IPS-NIHi7 (cell line): ENCODE measurements at regions not wholly inside any gene's neighbourhood (a gene's known extent, or its start where the extent isn't known, plus 50 kb on each side); places are given as distances from the start of the nearest gene placed in this dataset.
A peak's percentile ranks its signal among the peaks of the same experiment; 100 is the strongest.
"Not testable (repeated sequence)": the region's sequence is repeated elsewhere in the genome, so short reads cannot be mapped to it uniquely, and the experiment has no call there.

Experiments used
- DNase-seq: peaks from one replicate; pipeline ENCODE4 v3.0.0; 2012; ENCODE audit warnings: mixed read lengths; ENCODE audit errors: extremely low spot score

DNA sequence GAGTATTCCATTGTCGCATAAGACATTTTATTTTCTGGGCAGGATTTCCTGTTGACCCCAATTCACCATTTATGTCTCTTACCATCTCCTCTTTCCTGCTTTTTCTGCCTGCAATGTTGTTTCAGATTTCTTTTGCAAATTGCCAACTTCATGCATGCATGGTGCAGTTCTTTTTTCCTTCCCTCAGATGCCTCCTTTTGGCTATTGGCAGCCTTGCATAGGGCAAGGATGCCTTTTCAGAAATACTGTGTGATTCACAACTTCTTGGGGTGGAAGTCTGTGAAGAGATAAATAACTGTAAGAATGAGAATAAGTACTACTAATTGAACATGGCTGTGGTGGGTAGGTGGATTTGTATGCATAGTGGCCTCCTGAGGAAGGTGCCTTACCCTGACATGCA lies 116.7 kb downstream of the SOX4 start:
- no peak for DNase-seq

DNA sequence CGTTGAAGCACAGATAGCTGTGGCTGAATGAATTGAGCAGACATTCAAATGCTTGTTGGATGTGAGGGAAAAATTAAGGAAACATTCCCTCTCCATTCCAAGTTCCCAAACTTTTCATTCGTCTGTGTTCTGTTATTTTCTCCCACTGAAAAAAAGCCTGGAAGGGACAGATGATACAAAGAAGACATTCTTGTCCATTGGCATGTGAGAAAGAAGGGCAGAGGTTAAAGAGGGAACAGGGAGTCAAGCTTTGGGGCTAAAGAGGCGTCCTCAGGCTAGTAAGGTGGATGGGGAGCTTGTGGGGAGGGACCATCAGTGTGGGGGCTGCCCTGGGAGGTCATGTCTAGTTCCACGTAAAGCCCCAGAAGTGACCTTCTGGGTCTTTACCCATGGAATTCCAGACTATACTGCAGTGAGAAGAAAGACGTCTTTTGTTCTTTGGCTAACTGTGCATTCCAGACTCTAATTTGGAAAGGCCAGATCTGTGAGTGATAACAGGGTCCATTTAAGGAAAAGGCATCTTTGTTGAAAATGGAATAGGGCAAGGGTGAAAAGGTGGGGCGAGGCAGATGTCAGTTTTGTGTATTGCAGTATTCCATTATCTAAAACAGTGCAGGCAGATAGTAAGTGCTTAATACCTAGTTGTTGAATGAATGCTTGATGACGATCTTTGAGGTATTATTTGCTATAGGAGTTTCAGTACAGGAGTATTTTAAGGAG lies 117.5 kb downstream of the SOX4 start:
- no peak for DNase-seq

DNA sequence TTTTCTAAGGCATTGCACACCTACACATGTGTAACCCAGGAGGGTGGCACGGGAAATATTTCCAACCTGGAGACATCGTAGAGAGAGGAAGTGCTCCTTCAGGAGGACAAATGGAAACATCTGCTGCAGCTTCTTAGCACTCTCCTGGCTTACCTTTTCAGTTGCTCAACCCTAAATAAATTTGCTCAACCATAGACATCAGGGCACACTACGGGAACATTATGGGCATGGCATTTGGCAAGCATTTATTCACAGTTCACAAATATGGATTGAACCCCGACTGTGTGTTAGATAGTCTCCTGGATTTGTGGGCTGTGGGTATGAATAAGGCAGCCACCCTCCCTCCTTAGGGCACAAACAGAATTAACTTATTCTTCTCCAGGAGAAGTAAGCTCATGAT lies 118.7 kb downstream of the SOX4 start:
- no peak for DNase-seq

DNA sequence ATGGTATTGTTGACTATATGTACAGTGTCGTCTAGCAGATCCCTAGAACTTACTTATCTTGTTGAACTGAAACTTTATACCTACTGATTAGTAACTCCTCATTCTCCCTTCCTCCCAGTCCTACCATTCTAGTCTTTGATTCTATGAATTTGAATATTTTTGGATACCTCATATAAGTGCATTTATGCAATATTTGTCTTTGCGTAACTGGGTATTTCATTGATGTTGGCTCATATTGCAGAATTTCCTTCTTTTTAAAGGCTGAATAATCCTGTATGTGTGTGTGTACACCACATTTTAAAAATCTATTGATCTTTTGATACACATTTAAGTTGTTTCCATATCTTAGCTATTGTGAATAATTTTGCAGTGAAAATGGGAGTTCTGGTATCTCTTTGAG lies 119.9 kb downstream of the SOX4 start:
- no peak for DNase-seq

DNA sequence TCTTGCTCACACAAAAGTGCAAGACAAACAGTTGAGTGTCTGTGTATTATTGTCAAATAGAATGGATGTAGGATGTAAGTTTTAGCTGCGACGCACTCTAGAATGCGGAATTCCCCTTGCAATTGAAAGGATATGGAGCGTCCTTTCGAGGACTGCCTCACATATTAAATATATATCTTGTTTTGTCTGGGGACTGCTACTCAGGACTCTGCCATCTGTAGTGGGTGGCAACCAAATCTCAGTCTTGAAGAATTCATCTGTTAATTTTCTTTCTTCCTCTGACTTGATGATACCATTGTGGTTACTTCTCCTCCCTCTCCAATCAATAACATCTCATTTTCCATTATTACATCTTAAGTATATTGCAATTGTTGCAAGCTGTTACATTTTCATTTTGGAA lies 121.6 kb downstream of the SOX4 start:
- DNase-seq = no peak

DNA sequence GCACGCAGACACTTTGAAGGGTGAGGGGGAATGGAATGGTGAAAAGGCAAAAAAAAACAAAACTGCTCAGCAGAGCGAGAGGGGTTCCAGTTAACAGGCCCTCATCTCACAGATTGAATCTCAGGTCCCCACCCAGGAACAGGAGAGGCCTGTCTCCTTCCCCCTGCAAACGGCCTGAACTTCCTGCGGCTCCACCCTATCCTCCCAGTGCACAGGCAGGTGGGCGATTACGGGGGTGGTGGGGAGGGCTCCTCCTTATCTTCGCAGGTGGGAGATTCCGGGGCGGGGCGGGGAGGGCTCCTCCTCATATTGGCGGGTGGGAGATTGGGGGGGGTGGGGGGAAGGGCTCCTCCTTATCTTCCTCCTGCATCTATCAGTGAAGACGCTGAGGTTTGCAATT lies 129.0 kb downstream of the SOX4 start:
- peak; percentile 50 for DNase-seq

DNA sequence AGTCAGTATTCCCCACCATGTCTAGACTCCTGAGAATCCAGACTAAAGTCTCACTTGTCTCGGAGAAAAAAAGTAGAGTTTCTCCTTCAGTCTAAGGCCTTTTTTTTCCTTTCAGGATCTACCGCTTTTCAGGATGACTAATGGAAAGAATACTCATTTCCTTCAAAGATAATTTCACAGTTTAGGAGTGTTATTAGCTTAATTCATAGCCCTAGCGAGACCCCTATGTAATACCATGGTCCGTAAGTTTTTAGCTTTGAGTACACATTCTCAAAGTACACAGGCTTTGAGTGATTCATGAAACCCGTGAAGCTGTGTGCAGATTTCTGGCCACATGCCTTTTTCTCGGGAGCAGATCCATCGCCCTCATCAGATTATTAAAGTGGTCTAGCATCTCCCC lies 133.1 kb downstream of the SOX4 start:
- DNase-seq = no peak

DNA sequence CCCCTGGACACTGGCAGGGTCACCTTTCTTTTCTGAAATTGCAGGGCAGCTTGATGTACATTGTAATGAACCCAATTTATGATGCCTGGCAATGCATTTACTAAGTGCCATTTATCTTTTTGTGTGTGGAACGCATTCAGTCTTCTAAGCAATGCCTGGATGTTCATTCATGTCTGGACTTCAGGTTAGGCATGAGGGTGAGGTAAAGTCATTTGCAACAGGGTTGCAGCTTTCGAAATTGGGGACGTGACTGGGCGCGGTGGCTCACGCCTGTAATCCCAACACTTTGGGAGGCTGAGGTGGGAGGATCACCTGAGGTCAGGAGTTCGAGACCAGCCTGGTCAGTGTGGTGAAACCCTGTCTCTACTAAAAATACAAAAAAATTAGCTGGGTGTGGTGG lies 134.6 kb downstream of the SOX4 start:
- DNase-seq = no peak

DNA sequence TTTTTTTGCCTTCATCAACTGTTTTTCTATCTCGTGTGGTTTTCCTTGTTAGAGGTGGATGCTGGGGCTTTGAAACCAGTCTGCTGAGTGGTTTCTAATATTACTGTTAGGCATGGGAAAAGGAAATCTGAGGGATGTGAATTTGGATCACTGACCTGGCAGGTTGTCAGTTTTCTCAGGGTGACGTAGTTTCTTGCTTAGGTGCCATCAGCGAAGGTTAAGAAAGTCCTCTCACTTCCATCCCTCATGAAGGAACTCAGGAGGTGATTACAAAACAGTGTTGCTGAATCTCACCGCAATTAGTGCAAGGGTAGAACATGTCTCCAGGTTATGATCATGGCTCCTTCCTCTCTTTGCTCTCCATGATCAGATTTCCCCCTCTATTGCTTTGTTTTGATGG lies 135.9 kb downstream of the SOX4 start:
- DNase-seq = no peak

DNA sequence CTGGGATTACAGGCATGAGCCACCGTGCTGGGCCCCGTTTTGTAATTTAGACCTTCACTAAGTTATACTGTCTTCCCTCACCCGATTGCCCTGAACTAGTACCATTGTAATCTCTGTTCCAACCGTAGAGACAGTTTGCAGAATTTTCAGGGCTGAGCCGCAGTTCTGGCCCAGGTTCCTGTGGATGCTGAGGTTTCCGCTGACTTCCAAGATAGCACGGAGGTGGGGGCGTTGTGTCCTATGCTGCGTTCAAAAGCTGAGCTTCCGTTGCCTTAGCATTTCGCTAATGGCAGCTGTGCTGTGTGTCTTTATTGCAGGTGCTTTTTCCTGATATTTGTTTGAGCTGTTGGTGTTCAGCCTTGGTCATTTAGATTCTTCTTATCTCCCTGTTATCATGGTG lies 137.0 kb downstream of the SOX4 start:
- no peak for DNase-seq

DNA sequence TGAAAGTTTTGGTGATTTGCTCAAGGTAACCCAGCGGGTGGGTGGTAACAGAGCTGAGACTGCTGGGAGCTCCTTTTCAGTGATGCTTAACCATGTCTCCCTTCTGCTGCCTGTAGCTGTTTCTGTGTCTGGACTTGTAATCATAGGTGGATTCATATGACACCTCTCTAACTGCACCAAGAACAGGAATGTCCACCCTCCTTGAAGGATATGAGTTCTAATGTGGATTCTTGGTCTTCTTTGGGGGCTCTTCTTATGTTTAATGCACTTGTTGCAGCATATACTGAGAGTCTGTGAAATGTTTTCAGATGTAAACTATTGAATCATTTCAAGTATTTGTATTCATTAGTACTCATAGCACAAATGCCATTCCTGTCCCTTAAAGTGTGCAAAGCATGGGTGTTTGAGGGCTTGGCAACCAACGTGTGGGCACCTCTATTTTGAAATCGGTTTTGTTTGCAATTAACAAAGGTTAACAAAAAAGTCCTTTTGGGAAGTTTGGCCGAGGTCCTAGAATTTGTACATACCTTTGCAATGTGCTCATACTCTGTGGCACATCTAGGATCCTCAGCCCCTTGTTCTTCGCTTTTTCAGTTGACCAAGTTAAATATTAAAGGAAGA lies 138.0 kb downstream of the SOX4 start:
- no peak for DNase-seq

DNA sequence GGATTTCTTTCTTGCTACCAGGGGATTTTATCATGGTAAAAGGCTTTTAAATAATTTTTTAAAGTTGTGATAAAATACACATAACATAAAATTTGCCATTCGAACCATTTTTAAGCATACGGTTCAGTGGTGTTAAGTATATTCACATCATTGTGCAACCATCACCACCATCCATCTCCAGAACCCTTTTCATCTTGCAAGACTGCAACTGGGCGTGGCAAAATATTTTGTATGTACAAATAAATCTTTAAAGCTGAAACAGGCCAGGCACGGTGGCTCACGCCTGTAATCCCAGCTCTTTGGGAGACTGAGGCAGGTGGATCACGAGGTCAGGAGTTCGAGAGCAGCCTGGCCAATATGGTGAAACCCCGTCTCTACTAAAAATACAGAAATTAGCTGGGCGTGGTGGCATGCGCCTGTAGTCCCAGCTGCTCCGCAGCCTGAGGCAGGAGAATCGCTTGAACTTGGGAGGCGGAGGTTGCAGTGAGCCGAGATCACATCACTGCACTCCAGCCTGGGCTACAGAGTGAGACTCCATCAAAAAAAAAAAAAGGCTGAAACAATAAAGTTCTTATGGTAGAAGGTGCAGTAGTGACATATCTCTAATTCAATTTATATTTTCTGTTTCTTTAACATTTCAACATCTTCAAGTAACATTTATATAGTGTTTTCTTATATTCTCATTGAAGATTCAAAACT lies 138.6 kb downstream of the SOX4 start:
- not testable (repeated sequence) for DNase-seq

DNA sequence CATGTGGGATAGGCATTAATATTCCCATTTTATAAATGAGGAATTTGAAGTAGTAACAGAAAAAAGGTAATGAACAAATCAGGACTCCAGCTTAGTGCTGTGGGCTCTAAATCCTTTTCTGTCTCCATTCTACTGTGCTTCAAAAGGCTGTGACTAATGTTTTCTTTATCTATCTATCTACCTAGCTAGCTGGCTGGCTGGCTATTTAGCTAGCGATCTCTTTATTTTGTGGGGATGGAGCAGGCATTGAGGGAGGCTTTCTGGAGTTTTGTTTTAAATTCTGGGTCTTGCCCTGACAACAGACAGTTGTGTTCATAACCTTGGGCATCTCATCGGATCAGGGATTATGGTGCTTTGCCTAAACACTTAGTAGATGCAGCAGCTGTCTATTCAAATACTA lies 139.2 kb downstream of the SOX4 start:
- no peak for DNase-seq

DNA sequence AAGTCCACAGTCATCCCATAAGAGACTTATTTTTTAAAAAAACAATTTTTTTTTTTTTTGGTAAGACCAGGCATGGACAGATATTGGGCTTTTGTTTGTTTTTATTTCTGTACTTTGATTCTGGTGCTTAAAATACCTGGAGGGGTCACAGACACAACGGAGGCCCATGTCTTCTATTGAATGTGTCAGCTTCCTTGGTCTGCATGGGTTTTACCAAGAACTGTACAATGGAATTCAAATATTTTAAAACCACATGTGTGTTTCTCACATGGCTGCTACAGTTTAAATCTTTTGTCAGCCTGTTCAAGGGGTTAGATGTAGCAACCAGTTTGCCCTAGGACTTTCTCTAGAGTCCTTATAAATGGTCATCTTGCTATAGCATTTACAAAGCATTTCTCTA lies 139.8 kb downstream of the SOX4 start:
- DNase-seq = no peak

DNA sequence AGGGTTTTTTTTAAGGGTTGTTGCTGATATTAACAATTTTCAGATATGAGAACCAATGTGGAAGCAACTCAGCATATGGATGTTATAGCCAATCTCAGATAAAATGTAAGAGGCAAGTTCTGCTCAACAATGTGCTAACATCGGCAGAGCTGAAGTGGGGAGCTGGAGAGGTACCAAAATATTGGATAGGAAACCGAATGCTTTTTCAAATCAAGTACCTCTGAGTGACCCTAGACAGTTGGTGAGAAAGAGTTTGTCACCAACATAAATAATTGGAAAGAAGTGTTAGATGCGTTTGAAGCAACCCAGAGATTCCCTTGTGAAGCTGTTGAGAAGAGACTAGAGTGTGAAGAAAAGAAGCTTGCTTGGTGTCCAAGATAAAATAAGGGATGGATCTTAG lies 140.7 kb downstream of the SOX4 start:
- DNase-seq = no peak

DNA sequence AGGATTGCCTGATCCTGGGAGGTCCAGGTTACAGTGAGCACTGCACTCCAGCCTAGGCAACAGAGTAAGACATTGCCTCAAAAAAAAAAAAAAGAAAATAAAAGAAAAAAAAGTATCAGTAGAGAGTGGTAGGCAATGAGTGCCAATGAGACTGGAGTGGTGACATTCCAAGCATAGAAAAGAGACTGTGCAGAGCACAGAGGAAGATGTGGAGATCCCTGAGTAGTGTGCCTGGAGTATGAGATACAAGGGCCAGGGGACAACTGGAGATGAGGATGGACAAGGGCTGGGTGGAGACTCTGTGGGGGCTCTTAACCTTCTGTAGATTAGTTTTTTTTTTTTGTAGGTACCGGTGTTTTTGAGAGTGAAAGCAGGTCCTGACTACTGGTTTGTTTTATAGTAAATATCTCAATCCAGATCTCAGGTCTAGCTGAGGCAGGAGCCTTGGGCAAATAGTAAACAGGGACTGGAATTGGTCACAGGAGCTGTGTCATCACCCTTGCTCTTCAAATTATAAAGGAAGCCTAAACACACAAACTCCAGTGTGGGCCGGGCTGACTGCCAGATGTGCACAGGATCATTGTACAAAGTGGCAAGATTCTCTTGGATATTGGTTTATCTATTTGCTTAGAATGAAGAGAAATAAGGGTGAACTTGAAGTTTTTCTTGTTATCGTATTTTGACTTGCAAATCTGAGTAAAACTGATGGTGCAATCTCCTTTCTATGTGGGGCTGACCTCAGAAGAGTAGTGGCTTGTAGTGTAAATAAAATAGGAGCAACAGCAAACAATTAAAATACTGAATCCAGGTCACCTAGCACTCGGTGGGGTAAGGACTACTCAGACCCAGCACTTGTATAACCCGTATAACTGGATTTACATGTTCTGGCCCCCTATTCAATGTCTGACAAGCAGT lies 144.9 kb downstream of the SOX4 start:
- DNase-seq = no peak

DNA sequence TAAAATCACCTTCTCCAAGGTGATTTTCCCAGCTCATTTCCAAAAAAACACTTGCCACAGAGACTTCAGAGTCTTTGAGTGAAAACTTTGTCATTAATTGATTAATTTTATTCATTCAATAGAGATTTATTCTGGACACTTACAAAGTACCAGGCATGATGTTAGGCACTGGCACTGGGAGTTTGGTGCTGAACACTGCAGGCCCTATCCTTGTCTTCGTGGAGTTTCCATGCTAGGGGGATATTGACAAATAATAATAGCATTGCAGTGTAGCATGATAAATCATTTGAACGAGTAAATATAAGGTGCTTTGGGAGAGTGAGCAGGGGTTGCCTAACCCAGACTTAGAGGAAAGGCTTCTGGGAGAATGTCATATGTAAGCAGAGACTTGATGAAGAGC lies 145.7 kb downstream of the SOX4 start:
- DNase-seq = no peak

DNA sequence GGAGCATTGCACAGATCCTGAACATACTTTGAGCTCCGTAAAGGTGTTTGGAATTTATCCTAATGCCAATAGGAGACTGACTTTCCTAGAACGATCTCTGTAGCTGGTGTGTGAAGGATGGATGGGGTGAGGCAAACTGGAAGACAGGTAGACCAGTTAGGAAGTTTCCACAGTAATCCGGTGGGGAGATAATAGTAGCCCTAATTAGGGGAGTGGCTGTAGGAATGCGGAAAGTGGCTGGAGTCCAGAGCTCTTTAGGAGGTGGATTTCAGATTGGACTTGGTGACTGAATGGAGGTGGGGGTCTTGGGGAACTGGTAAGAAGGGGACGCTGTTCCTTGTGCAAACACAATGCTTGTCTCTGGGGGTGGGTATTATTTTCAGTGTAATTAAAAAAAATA lies 146.3 kb downstream of the SOX4 start:
- no peak for DNase-seq

DNA sequence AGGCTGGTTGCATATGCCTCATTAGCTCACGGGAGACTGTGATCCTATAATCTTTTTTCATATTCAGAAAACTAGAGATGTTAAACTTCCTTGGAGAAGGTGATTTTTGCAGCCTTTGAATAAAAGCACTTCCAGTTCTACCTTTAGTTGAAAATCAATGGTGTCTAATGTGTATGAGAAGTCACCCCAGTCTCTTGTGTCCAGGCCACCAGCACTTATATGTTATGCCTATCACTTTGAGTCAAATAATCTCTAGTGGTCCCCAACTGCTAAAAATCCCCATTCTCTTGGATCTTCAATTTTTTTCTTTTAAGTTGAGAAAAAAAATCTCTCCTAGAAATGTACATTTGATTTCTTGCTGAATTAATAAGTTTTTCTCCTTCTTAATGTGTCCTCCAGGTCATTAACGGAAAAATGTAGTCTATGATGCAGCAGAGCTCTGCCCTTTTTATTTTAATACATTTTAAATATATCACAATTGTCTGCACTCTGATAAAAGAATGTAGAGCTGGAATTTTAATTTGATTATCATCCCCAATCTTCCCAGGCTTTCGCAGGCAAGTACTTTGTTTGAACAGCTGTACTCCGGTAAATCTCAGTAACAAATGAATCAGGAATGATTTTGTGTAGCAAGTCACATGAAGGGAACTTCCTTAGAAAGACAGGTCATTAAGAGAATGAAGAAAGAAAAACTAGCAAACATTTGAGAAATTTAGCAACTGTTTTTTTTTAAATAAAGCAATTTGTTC lies 147.0 kb downstream of the SOX4 start:
- no peak for DNase-seq

DNA sequence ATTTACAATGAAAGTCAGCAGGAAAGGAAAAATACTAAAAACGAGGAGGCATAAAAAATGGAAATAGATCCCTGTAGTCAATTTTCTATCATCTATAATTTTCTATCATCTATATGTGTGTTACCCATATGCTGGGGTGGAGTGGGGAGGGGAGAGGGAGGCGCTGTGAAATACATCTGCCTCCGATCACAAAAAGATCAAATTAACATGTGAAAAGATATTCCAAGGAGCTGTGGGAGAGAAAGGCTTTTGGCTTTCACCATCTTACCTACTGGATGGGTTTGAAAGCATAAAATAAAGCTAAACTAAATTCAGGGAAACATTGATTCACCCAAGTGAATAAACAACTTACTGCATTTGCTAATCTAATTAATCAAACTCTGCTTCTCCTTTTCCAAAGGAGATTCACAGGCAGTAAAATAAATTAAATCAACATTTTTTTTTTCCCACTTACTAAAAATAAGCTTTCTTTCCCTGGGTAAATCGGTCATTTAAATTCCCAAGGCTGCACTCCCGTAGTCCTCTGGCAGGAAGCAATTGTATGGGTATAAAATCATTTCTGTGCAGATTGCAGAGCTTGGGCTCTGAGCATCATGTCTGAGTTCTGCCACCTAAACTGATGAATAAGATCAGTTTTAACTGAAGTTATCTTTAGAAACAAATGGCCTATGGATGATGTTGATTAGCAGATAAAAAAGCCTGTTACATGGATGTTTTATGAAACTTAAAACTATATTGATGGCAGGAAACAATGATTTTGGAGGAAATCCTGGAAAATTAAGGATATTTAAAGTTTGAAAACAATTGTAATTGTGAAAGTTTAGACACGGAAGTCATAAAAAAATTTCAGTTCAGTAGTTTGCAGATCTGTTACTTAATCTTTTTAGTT lies 147.9 kb downstream of the SOX4 start:
- DNase-seq = no peak
